K562 (cell line): ENCODE measurements at regions not wholly inside any gene's neighbourhood (a gene's known extent, or its start where the extent isn't known, plus 50 kb on each side); places are given as distances from the start of the nearest gene placed in this dataset.

Experiments used
- IRF2 ChIP-seq: sonication (generic); formaldehyde crosslinking; IDR thresholded peaks from 2 replicates; pipeline ENCODE4 v1.8.1; 2022; ENCODE audit warnings: mild to moderate bottlenecking, missing genetic modification reagents
- KLF13 ChIP-seq: fragments of 450-650 bp; IDR thresholded peaks from 2 replicates; pipeline ENCODE4 v1.6.1; 2016; ENCODE audit warnings: missing genetic modification characterization, low read depth, mild to moderate bottlenecking, missing compliant biosample characterization, moderate library complexity, borderline replicate concordance
- PHB2 ChIP-seq: fragments of 450-650 bp; IDR thresholded peaks from 2 replicates; pipeline ENCODE4 v1.6.1; 2017; ENCODE audit warnings: low read depth
- POLR2AphosphoS5 ChIP-seq: IDR thresholded peaks from 2 replicates; pipeline ENCODE4 v1.6.1; 2011; ENCODE audit warnings: mild to moderate bottlenecking, low read depth, low read length, moderate library complexity; ENCODE audit not compliant: control insufficient read depth, insufficient read depth
- RNF2 ChIP-seq: sonication (generic); IDR thresholded peaks from 2 replicates; pipeline ENCODE4 v1.6.1; 2016
- TF ChIP-seq, protein P1 (sequence below), 3 experiments: IDR thresholded peaks in 2 of 3; conservative IDR thresholded peaks in 1 of 3; 2 replicates each; pipeline ENCODE4 v1.5.1; 2011 to 2012; ENCODE audit warnings: low read length in 3 of 3, mild to moderate bottlenecking in 3 of 3, control low read depth in 2 of 3, improper control_type of control experiment in 1 of 3, inconsistent platforms in 1 of 3, low read depth in 1 of 3, mixed read lengths in 1 of 3, moderate library complexity in 1 of 3; ENCODE audit not compliant: insufficient read depth in 2 of 3
- TF ChIP-seq, protein P2 (sequence below): fragments of 450-650 bp; formaldehyde crosslinking; IDR thresholded peaks from 2 replicates; pipeline ENCODE4 v1.4.0; 2022; ENCODE audit warnings: mild to moderate bottlenecking, moderate library complexity
- TF ChIP-seq, protein P3 (sequence below): fragments of 450-650 bp; IDR thresholded peaks from 2 replicates; pipeline ENCODE4 v1.6.1; 2017; ENCODE audit warnings: mild to moderate bottlenecking, moderate library complexity
- TF ChIP-seq, protein P4 (sequence below): fragments of 250-450 bp; sonication (Bioruptor Pico); IDR thresholded peaks from 2 replicates; pipeline ENCODE4 v1.5.0; 2020; ENCODE audit warnings: mild to moderate bottlenecking, borderline replicate concordance

DNA sequence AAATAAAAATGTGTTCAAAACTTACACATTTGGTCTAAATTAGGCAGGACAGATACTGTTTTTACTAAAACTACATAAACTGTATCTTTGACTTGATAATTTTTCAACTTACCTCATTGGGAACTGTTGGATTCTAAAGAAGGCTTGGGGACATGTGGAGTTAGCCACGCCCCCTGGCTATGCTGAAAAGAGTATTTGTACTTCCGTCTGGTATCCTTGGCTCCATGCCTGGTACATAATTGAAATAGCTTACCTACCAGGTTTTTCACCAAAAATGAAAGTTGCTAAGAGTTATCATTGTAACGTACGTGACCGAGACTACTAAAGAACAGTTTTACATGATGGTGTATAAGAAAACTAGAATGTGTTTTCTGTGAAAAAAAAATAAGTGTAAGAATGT lies 604.8 kb upstream of the IGFBP3 start:
- TF ChIP-seq RNF2 (no peak), POLR2AphosphoS5 (no peak), IRF2 (CRISPR knock-in tag) (no peak), KLF13 (tag) (no peak), PHB2 (no peak)
- TF ChIP-seq, protein P1, sequence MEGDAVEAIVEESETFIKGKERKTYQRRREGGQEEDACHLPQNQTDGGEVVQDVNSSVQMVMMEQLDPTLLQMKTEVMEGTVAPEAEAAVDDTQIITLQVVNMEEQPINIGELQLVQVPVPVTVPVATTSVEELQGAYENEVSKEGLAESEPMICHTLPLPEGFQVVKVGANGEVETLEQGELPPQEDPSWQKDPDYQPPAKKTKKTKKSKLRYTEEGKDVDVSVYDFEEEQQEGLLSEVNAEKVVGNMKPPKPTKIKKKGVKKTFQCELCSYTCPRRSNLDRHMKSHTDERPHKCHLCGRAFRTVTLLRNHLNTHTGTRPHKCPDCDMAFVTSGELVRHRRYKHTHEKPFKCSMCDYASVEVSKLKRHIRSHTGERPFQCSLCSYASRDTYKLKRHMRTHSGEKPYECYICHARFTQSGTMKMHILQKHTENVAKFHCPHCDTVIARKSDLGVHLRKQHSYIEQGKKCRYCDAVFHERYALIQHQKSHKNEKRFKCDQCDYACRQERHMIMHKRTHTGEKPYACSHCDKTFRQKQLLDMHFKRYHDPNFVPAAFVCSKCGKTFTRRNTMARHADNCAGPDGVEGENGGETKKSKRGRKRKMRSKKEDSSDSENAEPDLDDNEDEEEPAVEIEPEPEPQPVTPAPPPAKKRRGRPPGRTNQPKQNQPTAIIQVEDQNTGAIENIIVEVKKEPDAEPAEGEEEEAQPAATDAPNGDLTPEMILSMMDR (IDR thresholded peaks at IDR 0.05 in 2 of 3, conservative IDR thresholded peaks at IDR 0.05 in 1 of 3; ENCODE audit: insufficient read depth in 2 of 3, low read depth in 1 of 3, low read length in 3 of 3): no peak
- TF ChIP-seq, protein P2, sequence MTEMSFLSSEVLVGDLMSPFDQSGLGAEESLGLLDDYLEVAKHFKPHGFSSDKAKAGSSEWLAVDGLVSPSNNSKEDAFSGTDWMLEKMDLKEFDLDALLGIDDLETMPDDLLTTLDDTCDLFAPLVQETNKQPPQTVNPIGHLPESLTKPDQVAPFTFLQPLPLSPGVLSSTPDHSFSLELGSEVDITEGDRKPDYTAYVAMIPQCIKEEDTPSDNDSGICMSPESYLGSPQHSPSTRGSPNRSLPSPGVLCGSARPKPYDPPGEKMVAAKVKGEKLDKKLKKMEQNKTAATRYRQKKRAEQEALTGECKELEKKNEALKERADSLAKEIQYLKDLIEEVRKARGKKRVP (CRISPR knock-in tag): no peak
- TF ChIP-seq, protein P3, sequence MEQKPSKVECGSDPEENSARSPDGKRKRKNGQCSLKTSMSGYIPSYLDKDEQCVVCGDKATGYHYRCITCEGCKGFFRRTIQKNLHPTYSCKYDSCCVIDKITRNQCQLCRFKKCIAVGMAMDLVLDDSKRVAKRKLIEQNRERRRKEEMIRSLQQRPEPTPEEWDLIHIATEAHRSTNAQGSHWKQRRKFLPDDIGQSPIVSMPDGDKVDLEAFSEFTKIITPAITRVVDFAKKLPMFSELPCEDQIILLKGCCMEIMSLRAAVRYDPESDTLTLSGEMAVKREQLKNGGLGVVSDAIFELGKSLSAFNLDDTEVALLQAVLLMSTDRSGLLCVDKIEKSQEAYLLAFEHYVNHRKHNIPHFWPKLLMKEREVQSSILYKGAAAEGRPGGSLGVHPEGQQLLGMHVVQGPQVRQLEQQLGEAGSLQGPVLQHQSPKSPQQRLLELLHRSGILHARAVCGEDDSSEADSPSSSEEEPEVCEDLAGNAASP: no peak
- TF ChIP-seq, protein P4, sequence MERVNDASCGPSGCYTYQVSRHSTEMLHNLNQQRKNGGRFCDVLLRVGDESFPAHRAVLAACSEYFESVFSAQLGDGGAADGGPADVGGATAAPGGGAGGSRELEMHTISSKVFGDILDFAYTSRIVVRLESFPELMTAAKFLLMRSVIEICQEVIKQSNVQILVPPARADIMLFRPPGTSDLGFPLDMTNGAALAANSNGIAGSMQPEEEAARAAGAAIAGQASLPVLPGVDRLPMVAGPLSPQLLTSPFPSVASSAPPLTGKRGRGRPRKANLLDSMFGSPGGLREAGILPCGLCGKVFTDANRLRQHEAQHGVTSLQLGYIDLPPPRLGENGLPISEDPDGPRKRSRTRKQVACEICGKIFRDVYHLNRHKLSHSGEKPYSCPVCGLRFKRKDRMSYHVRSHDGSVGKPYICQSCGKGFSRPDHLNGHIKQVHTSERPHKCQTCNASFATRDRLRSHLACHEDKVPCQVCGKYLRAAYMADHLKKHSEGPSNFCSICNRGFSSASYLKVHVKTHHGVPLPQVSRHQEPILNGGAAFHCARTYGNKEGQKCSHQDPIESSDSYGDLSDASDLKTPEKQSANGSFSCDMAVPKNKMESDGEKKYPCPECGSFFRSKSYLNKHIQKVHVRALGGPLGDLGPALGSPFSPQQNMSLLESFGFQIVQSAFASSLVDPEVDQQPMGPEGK (CRISPR knock-in tag): no peak
